ENCODE measurements at regions not wholly inside any gene's neighbourhood (a gene's known extent, or its start where the extent isn't known, plus 50 kb on each side); places are given as distances from the start of the nearest gene placed in this dataset.

DNA sequence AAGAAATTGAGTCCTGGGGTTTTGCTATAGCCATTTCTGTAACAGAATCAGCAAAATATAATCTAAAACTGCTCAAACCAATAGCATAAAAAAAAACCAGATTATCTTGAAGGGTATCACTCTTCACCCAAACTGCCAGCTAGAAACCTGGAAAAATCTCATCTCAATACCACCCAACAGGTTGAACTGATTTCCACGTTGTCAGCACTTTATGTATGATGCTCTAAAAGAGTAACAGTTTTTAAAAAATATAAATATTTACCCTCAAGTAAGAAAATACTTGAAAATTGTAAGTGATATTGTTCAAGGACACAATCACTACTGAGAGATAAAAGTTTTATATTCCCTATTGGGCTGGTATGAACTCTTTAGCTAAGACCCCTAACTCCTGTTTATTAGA, 451.3 kb downstream of the EPHA3 start:
- TF ChIP-seq ZNF8 (CRISPR knock-in tag; IDR thresholded peaks at IDR 0.05) (no peak), OSR1 (CRISPR knock-in tag; IDR thresholded peaks at IDR 0.05) (no peak), TOX (CRISPR knock-in tag; IDR thresholded peaks at IDR 0.05; ENCODE audit: borderline replicate concordance) (no peak)

All from SK-N-SH treated with all-trans-retinoic acid at 6 μM for 48 hours (cell line).